PC-3 (cell line): ENCODE measurements at regions not wholly inside any gene's neighbourhood (a gene's known extent, or its start where the extent isn't known, plus 50 kb on each side); places are given as distances from the start of the nearest gene placed in this dataset.

Experiments
- ATAC-seq: fragments of 200-7000 bp; cut with Tn5 transposase; 2 replicates; pipeline ENCODE4 v1.9.1; 2020; ENCODE audit warnings: mild to moderate bottlenecking, moderate library complexity
- BruUV-seq: library from RNA; stranded (reverse); fragments of 400-500 nt; replicated peaks from 2 replicates; lab custom pipeline; 2021; lab: Mats Ljungman, UMichigan
- CTCF ChIA-PET: fragments of 300-600 bp; sonication (Branson Sonifier 250); formaldehyde crosslinking; loops from one replicate; lab custom pipeline; 2022; ENCODE audit warnings: antibody characterized with exemption; lab: Charles Lee
- POLR2A ChIA-PET: fragments of 300-600 bp; sonication (Branson Sonifier 250); formaldehyde crosslinking; loops from one replicate; lab custom pipeline; 2022; ENCODE audit warnings: antibody characterized with exemption; ENCODE audit not compliant: unreplicated experiment; lab: Charles Lee
- DNase-seq: peaks from one replicate; pipeline ENCODE4 v3.0.0-alpha.2; 2015
- H2AFZ ChIP-seq: fragments of 300-600 bp; sonication (generic); 2 replicates; pipeline ENCODE4 v1.6.0; 2016; ENCODE audit warnings: antibody characterized with exemption, low read length
- H3F3A ChIP-seq: fragments of 300-600 bp; sonication (generic); one replicate; pipeline ENCODE4 v1.6.0; 2017; ENCODE audit warnings: antibody characterized with exemption, low read length, control low read depth, mild to moderate bottlenecking; ENCODE audit not compliant: unreplicated experiment
- H3K27ac ChIP-seq: fragments of 300-600 bp; sonication (generic); 2 replicates; pipeline ENCODE4 v1.5.1; 2016; ENCODE audit warnings: mild to moderate bottlenecking, low read length
- H3K27me3 ChIP-seq: fragments of 300-600 bp; sonication (generic); 2 replicates; pipeline ENCODE4 v1.6.1; 2016; ENCODE audit warnings: low read length, mixed read lengths
- H3K36me3 ChIP-seq: fragments of 300-600 bp; sonication (generic); 2 replicates; pipeline ENCODE4 v1.6.1; 2016; ENCODE audit warnings: low read depth, mixed run types, low read length, mixed read lengths
- H3K4me1 ChIP-seq: fragments of 300-600 bp; sonication (generic); 2 replicates; pipeline ENCODE4 v1.5.1; 2016; ENCODE audit warnings: low read length; ENCODE audit not compliant: insufficient read depth
- H3K4me2 ChIP-seq: fragments of 300-600 bp; sonication (generic); 2 replicates; pipeline ENCODE4 v1.6.0; 2016; ENCODE audit warnings: low read length
- H3K4me3 ChIP-seq: fragments of 300-600 bp; sonication (generic); 2 replicates; pipeline ENCODE4 v1.5.1; 2016; ENCODE audit warnings: mild to moderate bottlenecking, low read length, mixed read lengths
- H3K79me2 ChIP-seq: fragments of 300-600 bp; sonication (generic); 2 replicates; pipeline ENCODE4 v1.6.1; 2017; ENCODE audit warnings: low read length, mixed read lengths
- H3K9ac ChIP-seq: fragments of 300-600 bp; sonication (generic); 2 replicates; pipeline ENCODE4 v1.6.0; 2016; ENCODE audit warnings: mild to moderate bottlenecking, low read length
- H3K9me2 ChIP-seq: fragments of 300-600 bp; sonication (generic); replicated peaks from 2 replicates; pipeline ENCODE4 v1.6.1; 2016; ENCODE audit warnings: mixed run types, low read length, mixed read lengths
- H3K9me3 ChIP-seq: fragments of 300-600 bp; sonication (generic); 2 replicates; pipeline ENCODE4 v1.6.1; 2016; ENCODE audit warnings: low read length, mixed read lengths
- H4K20me1 ChIP-seq: fragments of 300-600 bp; sonication (generic); 2 replicates; pipeline ENCODE4 v1.6.1; 2016; ENCODE audit warnings: low read length, mixed read lengths
- EZH2 ChIP-seq: fragments of 300-600 bp; sonication (generic); IDR thresholded peaks from one replicate; pipeline ENCODE4 v1.6.1; 2017; ENCODE audit warnings: antibody characterized with exemption, mild to moderate bottlenecking, low read length; ENCODE audit not compliant: unreplicated experiment
- EZH2phosphoT487 ChIP-seq: fragments of 300-600 bp; sonication (generic); IDR thresholded peaks from 2 replicates; pipeline ENCODE4 v1.6.1; 2018; ENCODE audit warnings: mild to moderate bottlenecking, antibody characterized with exemption, low read length, borderline replicate concordance
- intact Hi-C: fragments of 100-400 bp; cut with micrococcal nuclease; formaldehyde crosslinking; loops from 2 replicates; pipeline ENCODE4 v1.9.0; 2023
- TF ChIP-seq, protein P1 (sequence below): fragments of 300-600 bp; sonication (generic); conservative IDR thresholded peaks from 2 replicates; pipeline ENCODE4 v1.5.1; 2017; ENCODE audit warnings: antibody characterized with exemption, low read depth, mild to moderate bottlenecking, low read length

DNA sequence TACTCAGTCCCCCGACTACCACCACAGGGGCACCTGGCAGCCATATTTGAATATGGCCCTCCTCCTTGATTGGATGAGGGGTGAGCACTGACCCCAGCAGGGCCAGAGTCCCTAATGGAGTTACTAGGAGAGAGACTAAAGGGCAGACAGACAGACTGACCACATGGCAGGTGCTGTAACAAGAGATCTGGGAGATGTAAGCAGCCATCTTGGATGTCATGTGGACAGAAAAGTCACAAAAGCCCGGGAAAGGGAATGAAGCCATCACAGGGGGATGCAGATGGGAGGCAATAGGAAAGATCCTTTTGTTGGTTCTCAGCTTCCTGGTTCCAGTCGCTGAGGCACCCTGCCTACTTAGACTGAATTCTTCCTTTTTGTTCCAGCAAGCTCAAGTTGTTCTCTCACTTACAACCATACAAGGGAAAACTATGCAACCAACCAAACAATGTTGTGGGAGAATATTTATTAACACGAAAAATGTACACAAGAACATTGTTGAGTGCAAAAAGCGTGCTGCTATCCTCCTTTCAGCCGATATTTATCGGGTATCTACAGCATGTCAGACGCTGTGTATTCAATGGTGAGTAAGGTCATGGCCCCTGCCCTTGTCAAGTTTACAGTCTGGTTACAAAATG, 511.6 kb upstream of the PROK2 start:
- Histone ChIP-seq H3F3A (no peaks in the 10 kb centered on the region), H3K9ac (no peak overlapping the region), H3K9me2 (no peaks in the 10 kb centered on the region), H2AFZ (no peak overlapping the region), H3K4me3 (no peak overlapping the region), H3K27me3 (peaks cover 6% of the 10 kb centered on the region), H3K4me1 (no peaks in the 10 kb centered on the region), H3K36me3 (no peaks in the 10 kb centered on the region), H3K79me2 (no peaks in the 10 kb centered on the region), H3K4me2 (no peak overlapping the region), H4K20me1 (no peaks in the 10 kb centered on the region), H3K9me3 (no peaks in the 10 kb centered on the region), H3K27ac (no peak overlapping the region)
- TF ChIP-seq EZH2phosphoT487, result no peak
- no TSS peak for BruUV-seq
- POLR2A ChIA-PET, result no interaction called here
- intact Hi-C loops, result no loop called here
- DNase-seq (no peak), ATAC-seq (no peak)
- CTCF ChIA-PET, result no interaction called here

DNA sequence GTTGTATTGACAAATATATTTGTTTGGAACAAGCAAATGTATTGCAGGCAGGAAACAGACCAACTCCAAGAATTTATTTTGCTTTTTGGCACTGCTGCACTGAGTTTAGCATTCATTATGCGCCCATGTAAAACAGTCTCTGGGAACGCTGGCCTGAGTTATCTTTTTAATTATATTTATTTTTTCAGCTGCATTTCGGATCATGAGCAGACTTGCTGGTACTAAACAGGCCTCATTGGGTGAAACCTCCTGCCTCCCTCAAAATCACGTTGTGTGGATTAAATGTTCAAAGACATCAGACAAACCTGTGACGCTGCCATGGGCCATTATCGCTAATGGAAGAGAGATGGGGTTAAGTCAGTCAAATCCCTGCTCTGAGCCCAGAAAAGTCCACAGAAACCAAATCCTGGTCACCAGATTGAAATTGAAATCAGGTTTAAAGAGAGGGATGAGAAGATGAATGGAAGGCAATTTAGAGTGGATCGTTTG, 511.1 kb upstream of the PROK2 start:
- POLR2A ChIA-PET, result no interaction called here
- CTCF ChIA-PET, result no interaction called here
- intact Hi-C loops, result no loop called here

DNA sequence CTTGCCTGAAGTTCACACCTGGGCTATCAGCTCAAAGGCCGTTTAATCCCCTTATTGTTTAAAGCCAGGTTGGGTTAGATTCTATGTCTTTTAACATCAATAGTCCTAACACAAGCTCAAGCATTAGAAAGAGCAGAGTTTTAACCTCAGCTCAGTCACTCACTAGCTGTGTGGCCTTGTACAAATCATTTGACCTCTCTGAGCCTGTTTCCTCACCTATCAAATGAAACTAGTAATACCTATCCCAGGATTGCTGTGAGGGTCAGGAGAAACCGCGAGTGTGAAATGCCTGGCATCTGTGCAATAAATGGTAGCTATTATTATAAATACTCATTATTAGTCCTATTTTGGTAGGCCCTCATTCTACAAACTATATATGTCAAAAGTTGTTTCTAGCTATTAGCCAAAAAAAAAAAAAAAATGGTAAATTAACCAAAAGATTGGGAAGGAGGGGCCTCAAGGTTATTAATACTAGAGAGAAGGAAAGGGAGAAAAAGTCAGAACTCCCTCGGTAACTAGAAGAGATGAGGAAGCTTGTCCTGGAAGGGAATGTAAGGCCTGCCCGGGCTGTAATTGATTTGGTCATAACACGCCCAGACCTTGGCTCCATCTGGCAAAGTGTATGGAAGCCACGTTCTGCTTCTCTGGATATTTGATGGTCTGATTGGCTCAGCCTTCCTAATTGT, 510.5 kb upstream of the PROK2 start:
- Histone ChIP-seq H3K36me3 (no peaks in the 10 kb centered on the region), H3K4me1 (no peaks in the 10 kb centered on the region), H2AFZ (no peak overlapping the region), H4K20me1 (no peaks in the 10 kb centered on the region), H3K4me3 (no peak overlapping the region), H3K27ac (no peak overlapping the region), H3K4me2 (no peak overlapping the region), H3K9ac (no peak overlapping the region), H3K79me2 (no peaks in the 10 kb centered on the region), H3F3A (no peaks in the 10 kb centered on the region), H3K9me3 (no peaks in the 10 kb centered on the region), H3K27me3 (peaks cover 17% of the 10 kb centered on the region), H3K9me2 (no peaks in the 10 kb centered on the region)
- DNase-seq, result no peak
- ChIA-PET POLR2A (no interaction called here), CTCF (no interaction called here)
- intact Hi-C loops, result no loop called here
- ATAC-seq, result no peak
- TF ChIP-seq EZH2phosphoT487, result no peak
- TF ChIP-seq EZH2, result no peak
- no TSS peak for BruUV-seq

More for the DNA sequence above, 511.1 kb upstream of the PROK2 start:
- no peaks in the 10 kb centered on the region for H3K4me1 ChIP-seq
- DNase-seq (no peak), ATAC-seq (no peak)
- H3K9me3 ChIP-seq, result no peaks in the 10 kb centered on the region
- H3F3A ChIP-seq, result no peaks in the 10 kb centered on the region
- TF ChIP-seq EZH2phosphoT487 (no peak), EZH2 (no peak)
- TF ChIP-seq, protein P1, sequence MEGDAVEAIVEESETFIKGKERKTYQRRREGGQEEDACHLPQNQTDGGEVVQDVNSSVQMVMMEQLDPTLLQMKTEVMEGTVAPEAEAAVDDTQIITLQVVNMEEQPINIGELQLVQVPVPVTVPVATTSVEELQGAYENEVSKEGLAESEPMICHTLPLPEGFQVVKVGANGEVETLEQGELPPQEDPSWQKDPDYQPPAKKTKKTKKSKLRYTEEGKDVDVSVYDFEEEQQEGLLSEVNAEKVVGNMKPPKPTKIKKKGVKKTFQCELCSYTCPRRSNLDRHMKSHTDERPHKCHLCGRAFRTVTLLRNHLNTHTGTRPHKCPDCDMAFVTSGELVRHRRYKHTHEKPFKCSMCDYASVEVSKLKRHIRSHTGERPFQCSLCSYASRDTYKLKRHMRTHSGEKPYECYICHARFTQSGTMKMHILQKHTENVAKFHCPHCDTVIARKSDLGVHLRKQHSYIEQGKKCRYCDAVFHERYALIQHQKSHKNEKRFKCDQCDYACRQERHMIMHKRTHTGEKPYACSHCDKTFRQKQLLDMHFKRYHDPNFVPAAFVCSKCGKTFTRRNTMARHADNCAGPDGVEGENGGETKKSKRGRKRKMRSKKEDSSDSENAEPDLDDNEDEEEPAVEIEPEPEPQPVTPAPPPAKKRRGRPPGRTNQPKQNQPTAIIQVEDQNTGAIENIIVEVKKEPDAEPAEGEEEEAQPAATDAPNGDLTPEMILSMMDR, result no peak
- no peaks in the 10 kb centered on the region for H3K9me2 ChIP-seq
- no TSS peak for BruUV-seq
- H3K27ac ChIP-seq, result no peak overlapping the region
- H3K79me2 ChIP-seq, result no peaks in the 10 kb centered on the region
- no peak overlapping the region for H3K4me2 ChIP-seq
- no peak overlapping the region for H2AFZ ChIP-seq
- peaks cover 12% of the 10 kb centered on the region for H3K27me3 ChIP-seq
- H3K9ac ChIP-seq, result no peak overlapping the region
- H4K20me1 ChIP-seq, result no peaks in the 10 kb centered on the region
- H3K4me3 ChIP-seq, result no peak overlapping the region
- no peaks in the 10 kb centered on the region for H3K36me3 ChIP-seq
